GM19238 (cell line): ENCODE measurements at regions not wholly inside any gene's neighbourhood (a gene's known extent, or its start where the extent isn't known, plus 50 kb on each side); places are given as distances from the start of the nearest gene placed in this dataset.
"Not testable (repeated sequence)": the region's sequence is repeated elsewhere in the genome, so short reads cannot be mapped to it uniquely, and the experiment has no call there.

Experiments
- DNase-seq: peaks from one replicate; pipeline ENCODE4 v3.0.0; 2011; ENCODE audit warnings: low spot score; ENCODE audit not compliant: insufficient read length

- DNase-seq = no peak
Measured at GRCh38 chr16:59651662-59652061, 917.5 kb upstream of the GOT2 start.

GRCh38 chr16:59645194-59645593 is 911.1 kb upstream of the GOT2 start:
- no peak for DNase-seq

- DNase-seq = no peak
Measured at GRCh38 chr16:59635674-59636073, 901.6 kb upstream of the GOT2 start.

- no peak for DNase-seq
Measured at GRCh38 chr16:59634951-59635350, 900.8 kb upstream of the GOT2 start.

GRCh38 chr16:59634004-59634579 is 900.0 kb upstream of the GOT2 start:
- no peak for DNase-seq

- no peak for DNase-seq
Measured at GRCh38 chr16:59632276-59632855, 898.2 kb upstream of the GOT2 start.

- not testable (repeated sequence) for DNase-seq
Measured at GRCh38 chr16:59624381-59624780, 890.3 kb upstream of the GOT2 start.

- no peak for DNase-seq
Measured at GRCh38 chr16:59614466-59615240, 880.5 kb upstream of the GOT2 start.

- not testable (repeated sequence) for DNase-seq
Measured at GRCh38 chr16:59612910-59613620, 878.9 kb upstream of the GOT2 start.

- DNase-seq = no peak
Measured at GRCh38 chr16:59612094-59612493, 878.0 kb upstream of the GOT2 start.

GRCh38 chr16:59611556-59611955 is 877.4 kb upstream of the GOT2 start:
- no peak for DNase-seq

- DNase-seq = no peak
Measured at GRCh38 chr16:59605706-59606105, 871.6 kb upstream of the GOT2 start.

- DNase-seq = no peak
Measured at GRCh38 chr16:59604354-59604753, 870.2 kb upstream of the GOT2 start.

GRCh38 chr16:59601452-59601851 is 867.3 kb upstream of the GOT2 start:
- no peak for DNase-seq

- no peak for DNase-seq
Measured at GRCh38 chr16:59597269-59597668, 863.2 kb upstream of the GOT2 start.

GRCh38 chr16:59596693-59597092 is 862.6 kb upstream of the GOT2 start:
- no peak for DNase-seq

- no peak for DNase-seq
Measured at GRCh38 chr16:59593194-59593661, 859.1 kb upstream of the GOT2 start.

- DNase-seq = no peak
Measured at GRCh38 chr16:59591480-59591879, 857.4 kb upstream of the GOT2 start.

- DNase-seq = no peak
Measured at GRCh38 chr16:59590845-59591244, 856.7 kb upstream of the GOT2 start.

GRCh38 chr16:59586331-59586730 is 852.2 kb upstream of the GOT2 start:
- no peak for DNase-seq

- DNase-seq = no peak
Measured at GRCh38 chr16:59574296-59574695, 840.2 kb upstream of the GOT2 start.
